GM19463 (cell line): ENCODE measurements at regions not wholly inside any gene's neighbourhood (a gene's known extent, or its start where the extent isn't known, plus 50 kb on each side); places are given as distances from the start of the nearest gene placed in this dataset.
"Not testable (repeated sequence)": the region's sequence is repeated elsewhere in the genome, so short reads cannot be mapped to it uniquely, and the experiment has no call there.

Experiments
- ATAC-seq: cut with Tn5 transposase; IDR thresholded peaks from one replicate; pipeline ENCODE4 v1.9.1; 2021; ENCODE audit warnings: mild to moderate bottlenecking, moderate library complexity; ENCODE audit not compliant: unreplicated experiment

GRCh38 chr18:44564922-44565321, 115.8 kb upstream of the SETBP1 start:
- no peak for ATAC-seq

GRCh38 chr18:44568342-44568741, 112.3 kb upstream of the SETBP1 start:
- no peak for ATAC-seq

GRCh38 chr18:44568986-44569385, 111.7 kb upstream of the SETBP1 start:
- ATAC-seq: no peak

- no peak for ATAC-seq
Observed at GRCh38 chr18:44569391-44570055, 111.2 kb upstream of the SETBP1 start.

- peak; percentile 54 for ATAC-seq
Observed at GRCh38 chr18:44579028-44579702, 101.5 kb upstream of the SETBP1 start.

GRCh38 chr18:44579745-44580144, 100.9 kb upstream of the SETBP1 start:
- no peak for ATAC-seq

- ATAC-seq: no peak
Observed at GRCh38 chr18:44580159-44580558, 100.5 kb upstream of the SETBP1 start.

GRCh38 chr18:44580782-44581181, 99.9 kb upstream of the SETBP1 start:
- ATAC-seq: not testable (repeated sequence)

- no peak for ATAC-seq
Observed at GRCh38 chr18:44582456-44582855, 98.2 kb upstream of the SETBP1 start.

- no peak for ATAC-seq
Observed at GRCh38 chr18:44584900-44585299, 95.8 kb upstream of the SETBP1 start.

- no peak for ATAC-seq
Observed at GRCh38 chr18:44586782-44587524, 93.7 kb upstream of the SETBP1 start.

GRCh38 chr18:44588508-44588907, 92.2 kb upstream of the SETBP1 start:
- no peak for ATAC-seq

- ATAC-seq: no peak
Observed at GRCh38 chr18:44589693-44590355, 90.9 kb upstream of the SETBP1 start.

GRCh38 chr18:44590956-44591670, 89.6 kb upstream of the SETBP1 start:
- ATAC-seq: no peak

GRCh38 chr18:44592639-44593038, 88.0 kb upstream of the SETBP1 start:
- ATAC-seq: no peak

- ATAC-seq: no peak
Observed at GRCh38 chr18:44594799-44595467, 85.8 kb upstream of the SETBP1 start.

- no peak for ATAC-seq
Observed at GRCh38 chr18:44597797-44598196, 82.9 kb upstream of the SETBP1 start.

GRCh38 chr18:44598514-44598913, 82.2 kb upstream of the SETBP1 start:
- no peak for ATAC-seq

- no peak for ATAC-seq
Observed at GRCh38 chr18:44599412-44599811, 81.3 kb upstream of the SETBP1 start.

GRCh38 chr18:44601447-44601846, 79.2 kb upstream of the SETBP1 start:
- ATAC-seq: no peak
